ENCODE measurements at regions not wholly inside any gene's neighbourhood (a gene's known extent, or its start where the extent isn't known, plus 50 kb on each side); places are given as distances from the start of the nearest gene placed in this dataset.
"Not testable (repeated sequence)": the region's sequence is repeated elsewhere in the genome, so short reads cannot be mapped to it uniquely, and the experiment has no call there.

DNA sequence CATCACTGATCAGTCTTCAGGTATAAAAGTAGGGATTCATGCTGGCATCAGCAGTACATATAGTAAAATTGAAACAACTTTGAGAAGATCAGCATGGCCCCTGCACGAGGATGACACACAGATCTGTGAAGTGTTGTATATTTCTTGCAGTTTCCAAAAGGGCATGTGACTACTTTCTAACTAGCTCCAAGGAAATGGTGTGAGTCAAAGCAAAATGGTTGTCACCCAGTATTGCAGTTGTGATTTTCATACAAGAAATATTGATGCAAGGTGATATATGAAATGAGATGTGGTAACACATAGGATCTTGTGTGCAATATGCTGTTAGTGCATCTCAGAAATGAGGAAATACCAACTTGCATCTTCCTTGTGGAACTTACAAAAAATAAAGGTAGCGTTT lies 74.5 kb upstream of the ACBD5 start:
- TF ChIP-seq YY1 (IDR thresholded peaks at IDR 0.05); TAF1 (conservative IDR thresholded peaks at IDR 0.05); GABPA (IDR thresholded peaks at IDR 0.05 in 1 of 2, conservative IDR thresholded peaks at IDR 0.05 in 1 of 2); RXRA (IDR thresholded peaks at IDR 0.05); JUND (IDR thresholded peaks at IDR 0.05); SP1 (IDR thresholded peaks at IDR 0.05); HNF4A (conservative IDR thresholded peaks at IDR 0.05): not testable (repeated sequence)
- TF ChIP-seq, protein P1, sequence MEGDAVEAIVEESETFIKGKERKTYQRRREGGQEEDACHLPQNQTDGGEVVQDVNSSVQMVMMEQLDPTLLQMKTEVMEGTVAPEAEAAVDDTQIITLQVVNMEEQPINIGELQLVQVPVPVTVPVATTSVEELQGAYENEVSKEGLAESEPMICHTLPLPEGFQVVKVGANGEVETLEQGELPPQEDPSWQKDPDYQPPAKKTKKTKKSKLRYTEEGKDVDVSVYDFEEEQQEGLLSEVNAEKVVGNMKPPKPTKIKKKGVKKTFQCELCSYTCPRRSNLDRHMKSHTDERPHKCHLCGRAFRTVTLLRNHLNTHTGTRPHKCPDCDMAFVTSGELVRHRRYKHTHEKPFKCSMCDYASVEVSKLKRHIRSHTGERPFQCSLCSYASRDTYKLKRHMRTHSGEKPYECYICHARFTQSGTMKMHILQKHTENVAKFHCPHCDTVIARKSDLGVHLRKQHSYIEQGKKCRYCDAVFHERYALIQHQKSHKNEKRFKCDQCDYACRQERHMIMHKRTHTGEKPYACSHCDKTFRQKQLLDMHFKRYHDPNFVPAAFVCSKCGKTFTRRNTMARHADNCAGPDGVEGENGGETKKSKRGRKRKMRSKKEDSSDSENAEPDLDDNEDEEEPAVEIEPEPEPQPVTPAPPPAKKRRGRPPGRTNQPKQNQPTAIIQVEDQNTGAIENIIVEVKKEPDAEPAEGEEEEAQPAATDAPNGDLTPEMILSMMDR (IDR thresholded peaks at IDR 0.05; ENCODE audit: low read depth, low read length, missing input control), result not testable (repeated sequence)

All from liver (tissue), 3 donors.